ENCODE measurements at regions not wholly inside any gene's neighbourhood (a gene's known extent, or its start where the extent isn't known, plus 50 kb on each side); places are given as distances from the start of the nearest gene placed in this dataset.

DNA sequence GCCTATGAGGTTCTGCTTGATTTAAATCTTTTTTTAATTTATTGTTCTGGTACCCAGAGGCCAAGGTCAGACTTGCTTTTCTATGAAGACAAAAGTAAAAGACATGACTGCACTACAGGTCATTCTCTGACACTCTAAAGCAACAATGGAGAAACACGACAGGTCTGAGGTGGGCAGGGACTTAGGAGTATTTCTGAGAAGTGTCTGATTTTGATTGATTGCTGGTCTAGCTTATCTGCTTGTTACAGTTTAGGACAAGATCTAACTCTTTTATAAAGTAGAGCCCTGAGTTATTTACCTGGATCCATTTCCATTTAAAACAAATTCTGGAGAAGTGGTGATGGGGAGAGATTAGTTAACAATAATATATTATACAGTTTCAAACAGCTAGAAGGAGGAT lies 115.2 kb upstream of the STT3B start:
- no peak overlapping the region for H3K4me3 ChIP-seq (ENCODE audit: low read depth, low read length)
- TF ChIP-seq, protein P1, sequence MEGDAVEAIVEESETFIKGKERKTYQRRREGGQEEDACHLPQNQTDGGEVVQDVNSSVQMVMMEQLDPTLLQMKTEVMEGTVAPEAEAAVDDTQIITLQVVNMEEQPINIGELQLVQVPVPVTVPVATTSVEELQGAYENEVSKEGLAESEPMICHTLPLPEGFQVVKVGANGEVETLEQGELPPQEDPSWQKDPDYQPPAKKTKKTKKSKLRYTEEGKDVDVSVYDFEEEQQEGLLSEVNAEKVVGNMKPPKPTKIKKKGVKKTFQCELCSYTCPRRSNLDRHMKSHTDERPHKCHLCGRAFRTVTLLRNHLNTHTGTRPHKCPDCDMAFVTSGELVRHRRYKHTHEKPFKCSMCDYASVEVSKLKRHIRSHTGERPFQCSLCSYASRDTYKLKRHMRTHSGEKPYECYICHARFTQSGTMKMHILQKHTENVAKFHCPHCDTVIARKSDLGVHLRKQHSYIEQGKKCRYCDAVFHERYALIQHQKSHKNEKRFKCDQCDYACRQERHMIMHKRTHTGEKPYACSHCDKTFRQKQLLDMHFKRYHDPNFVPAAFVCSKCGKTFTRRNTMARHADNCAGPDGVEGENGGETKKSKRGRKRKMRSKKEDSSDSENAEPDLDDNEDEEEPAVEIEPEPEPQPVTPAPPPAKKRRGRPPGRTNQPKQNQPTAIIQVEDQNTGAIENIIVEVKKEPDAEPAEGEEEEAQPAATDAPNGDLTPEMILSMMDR (IDR thresholded peaks at IDR 0.05; ENCODE audit: low read depth, low read length), result no peak

DNA sequence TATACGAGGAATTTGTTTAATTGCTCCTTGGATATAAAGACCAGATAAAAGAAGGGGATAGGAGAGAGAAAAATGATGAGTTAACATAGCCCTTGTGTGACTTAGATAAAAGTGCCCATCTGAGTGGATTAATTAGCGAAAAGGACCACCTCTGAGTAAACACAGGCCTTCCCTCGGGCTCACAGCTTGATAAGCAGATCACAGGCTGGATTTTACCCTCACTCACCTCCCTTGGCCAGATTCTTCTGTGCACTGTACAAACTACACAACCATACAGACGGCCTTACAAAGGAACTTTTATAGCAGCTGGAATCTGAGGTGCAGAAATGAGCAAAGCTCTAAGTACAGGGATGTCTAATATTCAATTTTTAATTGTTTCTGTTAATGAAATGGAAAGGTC lies 112.4 kb upstream of the STT3B start:
- TF ChIP-seq, protein P1 (IDR thresholded peaks at IDR 0.05; ENCODE audit: low read depth, low read length), result no peak

DNA sequence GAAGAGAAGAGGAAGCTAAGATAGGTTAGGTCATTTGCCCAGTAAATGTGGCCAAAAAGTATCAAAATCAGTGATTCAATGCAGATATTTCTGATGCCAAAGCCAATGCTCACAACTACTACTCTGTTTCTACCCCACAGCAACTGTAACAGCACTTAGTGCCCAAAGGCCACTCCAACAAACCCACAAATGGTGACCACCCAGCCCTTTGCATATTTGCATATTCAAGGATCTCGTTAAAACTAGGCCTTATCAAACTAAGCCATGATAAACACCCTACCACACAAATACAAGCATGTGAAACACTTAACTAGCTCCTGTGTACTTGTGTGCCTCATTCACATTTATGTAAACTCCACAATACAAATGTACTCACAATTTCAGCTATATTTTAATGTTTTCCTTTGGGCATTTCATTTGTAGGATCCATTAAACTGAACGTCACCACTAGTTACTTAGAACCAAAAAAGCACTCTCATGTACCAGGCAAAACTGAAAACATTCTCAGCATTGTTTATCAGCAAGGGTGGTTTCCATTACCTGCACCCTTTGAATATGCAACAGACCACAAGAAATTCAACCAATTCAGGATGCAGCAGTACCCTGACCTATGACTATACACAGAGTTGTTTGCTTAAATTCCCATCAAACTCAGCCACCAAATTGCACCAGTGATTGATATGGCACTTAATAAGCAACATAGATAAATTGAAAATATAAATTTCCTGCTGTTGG lies 111.2 kb upstream of the STT3B start:
- no peak overlapping the region for H3K4me3 ChIP-seq (ENCODE audit: low read depth, low read length)
- TF ChIP-seq, protein P1 (IDR thresholded peaks at IDR 0.05; ENCODE audit: low read depth, low read length), result no peak

More for the DNA sequence above, 112.4 kb upstream of the STT3B start:
- H3K4me3 ChIP-seq (ENCODE audit: low read depth, low read length), result no peak overlapping the region

DNA sequence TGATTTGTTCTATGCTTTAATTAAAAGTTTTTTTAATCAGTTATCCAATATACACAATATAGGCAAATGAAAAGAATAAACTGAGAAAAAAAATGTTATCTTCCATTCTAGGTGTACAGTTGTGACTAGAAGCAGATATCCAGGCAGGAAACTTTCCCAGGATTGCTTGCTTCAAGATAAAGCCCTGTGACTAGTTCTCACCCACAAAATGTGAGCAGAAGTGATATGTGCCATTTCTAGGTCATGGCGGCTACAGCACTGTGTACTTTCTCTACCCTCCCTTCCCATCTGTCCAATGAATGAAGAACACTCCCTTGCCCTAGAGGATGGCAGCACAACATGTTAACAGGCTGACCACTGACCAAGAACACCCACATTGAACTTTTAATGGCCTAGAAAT lies 110.5 kb upstream of the STT3B start:
- TF ChIP-seq, protein P1 (IDR thresholded peaks at IDR 0.05; ENCODE audit: low read depth, low read length), result no peak
- no peak overlapping the region for H3K4me3 ChIP-seq (ENCODE audit: low read depth, low read length)

DNA sequence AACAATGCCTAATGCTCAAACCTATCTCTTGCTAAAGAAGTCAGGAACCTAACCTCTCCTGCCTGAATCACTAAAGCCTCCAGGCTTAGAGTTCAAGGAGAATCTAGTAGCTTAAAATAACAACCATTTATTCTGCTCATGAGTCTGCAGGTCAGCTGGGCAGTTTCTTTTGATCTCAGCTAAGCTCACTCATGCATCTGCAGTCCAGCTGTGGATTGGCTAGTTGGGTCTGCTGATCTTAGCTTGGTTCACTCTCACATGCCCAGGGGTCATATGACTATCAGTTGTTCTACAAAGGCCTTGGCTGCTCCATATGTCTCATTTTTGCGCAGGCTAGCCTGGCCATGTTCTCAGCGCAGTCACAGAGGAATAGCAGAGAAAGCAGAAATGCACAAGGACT lies 109.2 kb upstream of the STT3B start:
- H3K4me3 ChIP-seq (ENCODE audit: low read depth, low read length), result no peak overlapping the region
- TF ChIP-seq, protein P1 (IDR thresholded peaks at IDR 0.05; ENCODE audit: low read depth, low read length), result no peak

DNA sequence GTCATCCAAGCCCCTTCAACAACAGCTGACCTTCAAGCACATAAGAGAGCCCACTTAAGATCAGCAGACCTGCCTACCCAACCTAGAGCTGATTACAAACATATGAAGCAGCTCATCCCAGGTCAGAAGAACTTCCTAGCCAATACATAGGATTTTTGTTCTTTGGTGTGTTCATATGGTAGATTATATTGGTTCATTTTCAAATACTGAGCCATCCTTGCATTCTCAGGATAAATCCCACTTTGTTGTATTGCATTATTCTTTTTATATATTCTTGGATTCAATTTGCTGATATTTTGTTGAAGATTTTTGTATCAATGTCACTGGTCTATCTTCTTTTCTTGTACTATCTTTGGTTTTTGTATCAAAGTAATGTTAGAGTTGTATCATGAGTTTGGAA lies 107.3 kb upstream of the STT3B start:
- no peak overlapping the region for H3K4me3 ChIP-seq (ENCODE audit: low read depth, low read length)
- TF ChIP-seq, protein P1 (IDR thresholded peaks at IDR 0.05; ENCODE audit: low read depth, low read length), result no peak

DNA sequence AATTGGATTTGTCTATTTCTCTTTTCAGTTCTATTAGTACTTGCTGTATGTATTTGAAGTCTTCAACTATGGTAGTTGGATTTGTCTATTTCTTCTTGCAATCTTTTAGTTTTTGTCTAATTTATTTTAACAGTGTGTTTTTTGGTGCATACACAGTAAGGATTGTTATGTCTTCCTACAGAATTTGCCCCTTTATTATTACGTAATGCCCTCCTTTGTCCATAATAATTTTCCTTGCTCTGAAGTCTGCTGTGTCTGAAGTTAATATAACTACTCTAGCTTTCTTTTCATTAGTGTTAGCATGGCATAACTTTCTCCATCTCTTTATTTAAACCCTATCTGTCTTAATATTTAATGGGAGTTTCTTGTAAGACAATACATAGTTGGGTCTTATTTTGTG lies 105.1 kb upstream of the STT3B start:
- H3K4me3 ChIP-seq (ENCODE audit: low read depth, low read length), result no peak overlapping the region
- TF ChIP-seq, protein P1 (IDR thresholded peaks at IDR 0.05; ENCODE audit: low read depth, low read length), result no peak

Data from WI38 (cell line).